Spleen (tissue), 11 donors: ENCODE measurements at regions not wholly inside any gene's neighbourhood (a gene's known extent, or its start where the extent isn't known, plus 50 kb on each side); places are given as distances from the start of the nearest gene placed in this dataset.

Experiments used
- DNase-seq: peaks from one replicate; pipeline ENCODE4 v3.0.0-alpha.2; 2020
- H3K27ac ChIP-seq, 8 donors: fragments of 200-600 bp; sonication (generic) in 7 of 8; 1 replicate in 4 of 8; 2 replicates in 4 of 8; pipeline versions ENCODE4 v1.5.0 to v1.8.0; 2016 to 2021; ENCODE audit warnings: inconsistent platforms in 4 of 8, mild to moderate bottlenecking in 4 of 8, moderate library complexity in 1 of 8
- H3K27me3 ChIP-seq, 7 donors: fragments of 200-600 bp; sonication (generic) in 6 of 7; replicated peaks in 1 of 7; 1 replicate in 4 of 7; 2 replicates in 3 of 7; pipeline versions ENCODE4 v1.5.0 to v1.8.0; 2016 to 2021; ENCODE audit warnings: inconsistent platforms in 3 of 7, mild to moderate bottlenecking in 1 of 7
- H3K36me3 ChIP-seq, 6 donors: fragments of 200-600 bp; sonication (generic) in 5 of 6; 1 replicate in 4 of 6; 2 replicates in 2 of 6; pipeline versions ENCODE4 v1.5.0 to v1.8.0; 2016 to 2021; ENCODE audit warnings: inconsistent platforms in 2 of 6
- H3K4me1 ChIP-seq, 6 donors: fragments of 200-600 bp; sonication (generic) in 5 of 6; 1 replicate in 3 of 6; 2 replicates in 3 of 6; pipeline versions ENCODE4 v1.5.0 to v1.8.0; 2016 to 2021; ENCODE audit warnings: inconsistent platforms in 3 of 6
- H3K4me3 ChIP-seq, 8 donors: fragments of 200-600 bp; sonication (generic) in 7 of 8; 1 replicate in 4 of 8; 2 replicates in 4 of 8; pipeline versions ENCODE4 v1.5.0 to v1.8.0; 2016 to 2021; ENCODE audit warnings: inconsistent platforms in 4 of 8, mild to moderate bottlenecking in 4 of 8, moderate library complexity in 2 of 8
- H3K9me3 ChIP-seq, 8 donors: fragments of 200-600 bp; sonication (generic) in 7 of 8; 1 replicate in 4 of 8; 2 replicates in 4 of 8; pipeline versions ENCODE4 v1.5.0 to v1.8.0; 2016 to 2021; ENCODE audit warnings: inconsistent platforms in 4 of 8
- CTCF ChIP-seq, 11 experiments: fragments of 200-600 bp in 7 of 11; fragments of 450-650 bp in 4 of 11; sonication (generic) in 4 of 11; IDR thresholded peaks in 8 of 11; conservative IDR thresholded peaks in 3 of 11; 1 replicate in 7 of 11; 2 replicates in 4 of 11; pipeline versions ENCODE4 v1.4.0 to v1.8.0; 2016 to 2021; ENCODE audit warnings: antibody characterized with exemption in 11 of 11, inconsistent platforms in 4 of 11, mild to moderate bottlenecking in 1 of 11
- POLR2A ChIP-seq, 3 donors: fragments of 450-650 bp; IDR thresholded peaks; one replicate each; pipeline ENCODE4 v1.5.1; 2017; ENCODE audit warnings: antibody characterized with exemption in 3 of 3, mild to moderate bottlenecking in 1 of 3
- POLR2AphosphoS5 ChIP-seq, 3 donors: sonication (generic); formaldehyde crosslinking; IDR thresholded peaks; one replicate each; pipeline ENCODE4 v1.5.1; 2017; ENCODE audit warnings: antibody characterized with exemption in 3 of 3
- WGBS, 5 donors: extraction: QIAGEN DNeasy Blood & Tissue Kit in 3 of 5; methylation state at CpG; one replicate each; pipeline versions ENCODE4 v1.1.5 to v1.1.7; 2013 to 2018; 5-methylcytosine and 5-hydroxymethylcytosine counted together
- intact Hi-C: fragments of 100-400 bp; cut with DNase I; formaldehyde crosslinking; loops from one replicate; pipeline ENCODE4 v1.15.0; 2023; ENCODE audit warnings: low total_unique reads
- donor health status: healthy with polysubstance abuse.
- donor health status: DM: no; HTN: no; CAD: no; lungs with moderate emphysema.
- donor health status: DM: no; HTN: no; CAD: no.
- donor health status: Bipolar disorder and iron deficiency.
- donor health status: healthy.
- donor health status: DM: no; HTN: no; CAD: no.
- donor health status: DM: yes; HTN: yes; CAD: no.

DNA sequence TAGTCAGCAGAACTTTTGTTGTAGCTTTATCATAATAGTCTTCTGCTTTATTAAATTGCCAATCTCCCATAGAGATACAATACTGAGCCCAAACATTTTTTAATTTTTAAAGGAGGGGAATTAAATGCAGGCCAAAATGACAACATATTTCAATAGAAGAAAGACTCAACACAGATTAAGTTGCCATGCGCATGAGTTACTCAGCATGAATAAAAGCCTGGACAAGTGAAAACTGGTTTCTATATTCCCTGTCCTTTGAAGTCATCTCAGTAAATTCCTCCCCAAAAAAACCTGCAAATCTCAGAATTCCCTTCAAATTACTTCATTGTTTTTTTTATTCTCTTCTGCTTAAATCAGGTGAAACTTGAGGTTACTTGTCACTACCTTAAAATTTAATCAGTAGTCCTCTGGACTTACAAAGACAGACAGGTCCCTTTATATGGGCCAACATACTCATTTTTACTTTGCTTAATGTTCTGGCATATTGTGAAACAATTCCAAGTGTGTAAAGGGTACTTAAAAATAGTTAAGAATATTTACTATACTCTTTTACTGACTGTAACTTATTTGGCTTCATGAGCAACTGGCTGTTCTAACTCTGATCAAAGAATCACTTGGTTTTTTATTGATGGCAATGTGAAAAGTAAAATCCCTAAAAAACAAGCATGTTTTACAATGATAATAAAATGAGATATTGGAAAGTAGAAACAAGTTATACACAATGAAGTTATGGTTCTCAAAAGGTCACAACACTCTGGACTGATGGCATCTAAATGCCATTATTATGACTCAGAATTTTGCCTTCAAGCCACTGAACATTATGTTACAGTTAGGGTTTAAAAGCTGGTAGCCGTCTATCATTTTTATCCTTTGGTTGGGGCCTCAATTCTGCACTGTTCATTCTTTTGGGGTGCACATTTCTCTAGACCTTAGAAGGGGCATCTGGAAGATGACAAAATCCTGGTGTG, 49.9 kb upstream of the COL21A1 start:
- no peak overlapping the region for H3K27ac ChIP-seq
- intact Hi-C loops: no loop called here
- no peaks in the 10 kb centered on the region for H3K27me3 ChIP-seq
- TF ChIP-seq POLR2AphosphoS5 (IDR thresholded peaks at IDR 0.05) (no peak), CTCF (IDR thresholded peaks at IDR 0.05 in 8 of 11, conservative IDR thresholded peaks at IDR 0.05 in 3 of 11) (no peak), POLR2A (IDR thresholded peaks at IDR 0.05) (no peak)
- H3K4me3 ChIP-seq: no peak overlapping the region
- DNase-seq: no peak
- no peaks in the 10 kb centered on the region for H3K4me1 ChIP-seq
- H3K36me3 ChIP-seq: no peaks in the 10 kb centered on the region
- 82 to 91% (median 89%) methylated on average over 2 of the region's 2 CpGs for WGBS, 5 donors
- peaks cover 0 to 9% (median 5%) of the 10 kb centered on the region in 8 donors for H3K9me3 ChIP-seq
